ENCODE measurements at regions not wholly inside any gene's neighbourhood (a gene's known extent, or its start where the extent isn't known, plus 50 kb on each side); places are given as distances from the start of the nearest gene placed in this dataset.
"Not testable (repeated sequence)": the region's sequence is repeated elsewhere in the genome, so short reads cannot be mapped to it uniquely, and the experiment has no call there.

GRCh38 chr2:121068851-121069250 is 216.2 kb downstream of the TFCP2L1 start:
- POLR2A ChIA-PET = no interaction called here

GRCh38 chr2:121069434-121069969 is 215.5 kb downstream of the TFCP2L1 start:
- TF ChIP-seq POLR2A (IDR thresholded peaks at IDR 0.05; ENCODE audit: low read length) (no peak), KDM1A (IDR thresholded peaks at IDR 0.05; ENCODE audit: low read depth) (no peak), MYC (IDR thresholded peaks at IDR 0.05; ENCODE audit: borderline replicate concordance, low read length) (no peak), CBX2 (IDR thresholded peaks at IDR 0.05; ENCODE audit: borderline replicate concordance, low read depth) (no peak), POLR2AphosphoS2 (conservative IDR thresholded peaks at IDR 0.05; ENCODE audit: low read length) (no peak), HOXB5 (CRISPR knock-in tag; IDR thresholded peaks at IDR 0.05) (no peak), EP300 (IDR thresholded peaks at IDR 0.05) (no peak), RFX5 (IDR thresholded peaks at IDR 0.05) (no peak), SREBF2 (IDR thresholded peaks at IDR 0.05) (no peak), HMGXB4 (CRISPR knock-in tag; IDR thresholded peaks at IDR 0.05; ENCODE audit: borderline replicate concordance) (no peak), EHMT2 (IDR thresholded peaks at IDR 0.05; ENCODE audit: low read depth) (no peak), RARB (CRISPR knock-in tag; IDR thresholded peaks at IDR 0.05) (no peak), HOXB13 (CRISPR knock-in tag; IDR thresholded peaks at IDR 0.05; ENCODE audit: low read depth) (no peak), MAZ (IDR thresholded peaks at IDR 0.05; ENCODE audit: borderline replicate concordance, low read depth, low read length) (no peak)
- Histone ChIP-seq H3K27ac (peak overlapping the region in 1 of 2 experiments; percentile 92; a peak in 4 of 6 replicates), H3K4me2 (no peak overlapping the region), H3K4me3 (no peak overlapping the region), H3K4me1 (peaks cover 20% of the 10 kb centered on the region), H3K9me3 (no peaks in the 10 kb centered on the region)
- no peak for DNase-seq (ENCODE audit: low read depth in 1 of 2, low spot score in 1 of 2)
- WGBS (ENCODE audit: missing lambda C conversion rate) = 96% methylated on average over 18 of the region's 18 CpGs
- ChIA-PET POLR2A (no interaction called here), CTCF (interaction anchor here (1.0 to 26.3 kb wide), 10 partner anchors 9 to 742 kb away, joined by 3 to 858 read pairs (median 5); no protein-coding TSS in a partner anchor)
- FAIRE-seq = no peak
- ATAC-seq = no peak

More at GRCh38 chr2:121068851-121069250, 216.2 kb downstream of the TFCP2L1 start:
- DNase-seq (ENCODE audit: low read depth in 1 of 2, low spot score in 1 of 2) = no peak
- Histone ChIP-seq H3K4me3 (no peak overlapping the region), H3K4me2 (no peak overlapping the region), H3K9me3 (no peaks in the 10 kb centered on the region), H3K27ac (peak overlapping the region; percentile 18 to 92; a peak in 4 of 6 replicates), H3K4me1 (peaks cover 14% of the 10 kb centered on the region)
- TF ChIP-seq TFCP2L1 (CRISPR knock-in tag; IDR thresholded peaks at IDR 0.05) (no peak), PBX3 (IDR thresholded peaks at IDR 0.05) (no peak), RNF2 (IDR thresholded peaks at IDR 0.05; ENCODE audit: borderline replicate concordance, low read depth) (no peak), ZC3H11A (IDR thresholded peaks at IDR 0.05) (no peak), KDM1A (IDR thresholded peaks at IDR 0.05; ENCODE audit: low read depth) (no peak), EHMT2 (IDR thresholded peaks at IDR 0.05; ENCODE audit: low read depth) (no peak), EP300 (IDR thresholded peaks at IDR 0.05) (no peak), POLR2AphosphoS2 (conservative IDR thresholded peaks at IDR 0.05; ENCODE audit: low read length) (no peak), PHF8 (IDR thresholded peaks at IDR 0.05; ENCODE audit: borderline replicate concordance, low read depth) (no peak), HOXB5 (CRISPR knock-in tag; IDR thresholded peaks at IDR 0.05) (no peak), FOSB (CRISPR knock-in tag; IDR thresholded peaks at IDR 0.05) (no peak), JUN (IDR thresholded peaks at IDR 0.05) (no peak), NFE2L2 (conservative IDR thresholded peaks at IDR 0.05; ENCODE audit: low read length) (no peak)
- FAIRE-seq = no peak
- CTCF ChIA-PET = interaction anchor here (1.4 to 26.3 kb wide), 4 partner anchors 8 to 378 kb away, joined by 4 to 858 read pairs (median 6); no protein-coding TSS in a partner anchor
- WGBS (ENCODE audit: missing lambda C conversion rate) = 84% methylated on average over 5 of the region's 7 CpGs
- ATAC-seq = no peak

- FAIRE-seq; POLR2A ChIA-PET; ATAC-seq; DNase-seq (ENCODE audit: low read depth in 1 of 2, low spot score in 1 of 2); H3K9me3 ChIP-seq; H3K4me2 ChIP-seq; H3K4me3 ChIP-seq: not testable (repeated sequence)
- CTCF ChIA-PET = interaction anchor here (0.6 to 26.3 kb wide), 47 partner anchors 9 to 743 kb away, joined by 3 to 858 read pairs (median 5); no protein-coding TSS in a partner anchor
- Histone ChIP-seq H3K4me1 (peaks cover 25% of the 10 kb centered on the region), H3K27ac (peak overlapping the region; percentile 79 to 92)
- 95% methylated on average over 9 of the region's 11 CpGs for WGBS (ENCODE audit: missing lambda C conversion rate)
Measured at GRCh38 chr2:121070061-121070460, 214.9 kb downstream of the TFCP2L1 start.
